Large intestine (tissue), 3 donors: ENCODE measurements at regions not wholly inside any gene's neighbourhood (a gene's known extent, or its start where the extent isn't known, plus 50 kb on each side); places are given as distances from the start of the nearest gene placed in this dataset.
A peak's percentile ranks its signal among the peaks of the same experiment; 100 is the strongest.
"Not testable (repeated sequence)": the region's sequence is repeated elsewhere in the genome, so short reads cannot be mapped to it uniquely, and the experiment has no call there.

Experiments used
- DNase-seq, 2 donors: peaks; one replicate each; pipeline versions ENCODE4 v3.0.0 to v3.0.0-alpha.2; 2013
- H3K27ac ChIP-seq: one replicate; pipeline ENCODE4 v1.5.1; 2013; ENCODE audit warnings: low read length
- H3K27me3 ChIP-seq: 2 replicates; pipeline ENCODE4 v1.6.1; 2013; ENCODE audit warnings: low read length; ENCODE audit not compliant: control insufficient read depth, insufficient read depth
- H3K36me3 ChIP-seq: 2 replicates; pipeline ENCODE4 v1.6.1; 2013; ENCODE audit warnings: low read length; ENCODE audit not compliant: control insufficient read depth, insufficient read depth
- H3K4me1 ChIP-seq: one replicate; pipeline ENCODE4 v1.6.1; 2013; ENCODE audit warnings: low read length; ENCODE audit not compliant: control insufficient read depth, insufficient read depth
- H3K4me3 ChIP-seq: one replicate; pipeline ENCODE4 v1.5.1; 2013; ENCODE audit warnings: low read length
- H3K9me3 ChIP-seq: one replicate; pipeline ENCODE4 v1.6.1; 2013; ENCODE audit warnings: mild to moderate bottlenecking, low read depth, low read length, moderate library complexity; ENCODE audit not compliant: control insufficient read depth
- WGBS: methylation state at CpG from one replicate; pipeline ENCODE4 v1.1.5; 2013; ENCODE audit warnings: low lambda C conversion rate; ENCODE audit not compliant: insufficient coverage; 5-methylcytosine and 5-hydroxymethylcytosine counted together

DNA sequence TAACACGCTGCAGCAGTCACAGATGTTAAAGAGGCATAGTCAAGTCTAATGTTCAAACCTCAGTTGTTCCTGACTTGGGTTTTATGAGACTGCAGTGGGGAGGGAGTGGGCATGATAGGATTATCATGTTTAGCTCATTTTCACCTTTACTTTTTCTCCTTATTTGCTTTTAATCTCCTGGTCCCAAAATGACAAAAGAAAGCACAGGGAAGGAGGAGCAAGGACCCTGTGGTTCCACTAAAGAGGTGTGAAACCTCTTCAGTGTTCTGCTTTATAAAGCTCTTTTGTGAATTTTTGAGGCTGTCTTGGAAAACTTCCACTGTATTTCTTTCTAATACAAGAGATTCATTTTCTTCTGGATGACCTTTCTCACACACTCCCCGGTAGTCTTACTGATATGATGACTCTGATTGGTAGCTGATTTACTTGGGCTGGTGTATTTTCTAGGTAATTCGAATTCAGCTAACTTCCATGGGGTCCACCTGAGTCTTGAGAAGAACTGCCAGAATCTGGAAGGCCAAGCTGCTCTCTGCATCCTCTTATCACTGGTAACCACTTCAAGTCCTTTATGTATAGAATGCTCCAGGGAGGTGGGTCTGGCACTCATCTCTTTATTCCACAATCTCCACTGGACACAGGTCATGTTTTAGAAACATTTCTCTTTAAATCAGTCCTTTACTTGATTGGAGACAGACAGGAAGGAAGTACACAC, 1364.4 kb upstream of the CDH9 start:
- no CpG with 5 or more reads among the region's 3 CpGs for WGBS
- no peak for DNase-seq
- no peaks in the 10 kb centered on the region for H3K27me3 ChIP-seq
- no peaks in the 10 kb centered on the region for H3K4me1 ChIP-seq
- no peaks in the 10 kb centered on the region for H3K36me3 ChIP-seq
- H3K27ac ChIP-seq = no peak overlapping the region
- H3K9me3 ChIP-seq = peaks cover 9% of the 10 kb centered on the region
- H3K4me3 ChIP-seq = no peak overlapping the region

DNA sequence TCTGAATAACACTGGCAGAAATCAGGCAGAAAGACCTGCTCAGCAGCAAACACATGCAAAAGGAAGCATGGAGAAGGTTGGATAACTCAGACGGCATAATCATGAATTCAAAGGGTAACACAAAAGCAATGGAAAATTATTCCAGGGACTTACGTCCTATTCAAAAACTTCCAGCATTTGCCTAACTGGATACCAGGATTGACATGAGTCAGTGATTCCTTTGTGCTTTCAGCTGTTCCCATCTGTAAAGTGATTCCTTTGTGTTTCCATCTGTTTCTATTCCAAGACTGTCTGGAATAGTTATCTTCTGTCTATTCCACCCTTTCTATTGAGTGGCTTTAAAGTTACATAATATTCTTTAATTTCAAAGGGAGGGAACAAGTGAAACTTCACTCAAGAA, 1361.7 kb upstream of the CDH9 start:
- Histone ChIP-seq H3K27me3 (no peaks in the 10 kb centered on the region), H3K4me3 (no peak overlapping the region), H3K4me1 (no peaks in the 10 kb centered on the region), H3K27ac (no peak overlapping the region), H3K36me3 (no peaks in the 10 kb centered on the region), H3K9me3 (peaks cover 9% of the 10 kb centered on the region)
- no CpG with 5 or more reads among the region's 2 CpGs for WGBS
- DNase-seq = no peak

DNA sequence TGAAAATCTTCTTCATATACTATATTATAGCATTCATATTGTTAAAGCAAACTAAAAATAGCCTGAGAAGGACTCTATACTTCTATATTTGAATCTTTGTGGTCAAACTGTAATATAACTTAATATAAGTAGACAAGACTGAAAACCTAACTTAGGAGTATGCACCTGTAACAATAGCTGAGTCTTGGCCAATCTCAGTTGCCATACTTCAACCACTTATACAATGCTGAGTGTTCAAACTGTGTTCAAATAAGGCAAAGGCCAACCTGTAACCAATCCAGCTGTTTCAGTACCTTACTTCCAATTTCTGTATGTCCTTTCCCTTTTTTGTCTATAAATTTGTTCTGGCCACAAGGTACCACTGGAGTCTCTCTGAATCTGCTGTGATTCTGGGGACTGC, 1360.8 kb upstream of the CDH9 start:
- peaks cover 1% of the 10 kb centered on the region for H3K9me3 ChIP-seq

GRCh38 chr5:28398185-28398584, 1359.8 kb upstream of the CDH9 start:
- no peaks in the 10 kb centered on the region for H3K27me3 ChIP-seq
- no peaks in the 10 kb centered on the region for H3K36me3 ChIP-seq
- no peak overlapping the region for H3K27ac ChIP-seq
- 40% methylated on average over 1 of the region's 3 CpGs for WGBS
- H3K4me1 ChIP-seq = no peaks in the 10 kb centered on the region
- H3K9me3 ChIP-seq = no peaks in the 10 kb centered on the region
- DNase-seq = no peak
- no peak overlapping the region for H3K4me3 ChIP-seq

More for the DNA sequence above, 1360.8 kb upstream of the CDH9 start:
- no peaks in the 10 kb centered on the region for H3K4me1 ChIP-seq
- no peaks in the 10 kb centered on the region for H3K27me3 ChIP-seq
- no peak overlapping the region for H3K4me3 ChIP-seq
- H3K36me3 ChIP-seq = no peaks in the 10 kb centered on the region
- no peak for DNase-seq
- H3K27ac ChIP-seq = no peak overlapping the region

DNA sequence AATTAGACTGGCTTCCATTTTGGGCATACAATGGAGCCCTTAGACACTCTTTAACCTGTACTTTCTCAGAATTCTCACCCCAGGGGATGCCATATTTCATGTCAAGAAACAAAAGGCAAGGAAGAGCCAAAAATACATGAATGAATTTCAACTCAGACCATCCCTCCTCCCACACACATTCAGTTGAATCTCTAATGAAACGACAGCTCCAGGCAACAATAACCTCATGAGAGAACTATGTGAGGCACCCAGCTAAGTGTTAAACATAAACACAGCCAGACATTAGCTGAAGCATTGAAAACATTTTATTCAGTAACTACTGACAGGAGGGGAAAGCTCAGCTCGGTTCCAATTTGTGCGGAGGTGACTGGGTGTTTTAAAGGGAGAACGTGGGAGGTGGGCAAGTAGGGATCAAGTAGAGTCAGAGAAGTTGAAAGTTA, 1359.1 kb upstream of the CDH9 start:
- no peaks in the 10 kb centered on the region for H3K4me1 ChIP-seq
- H3K27me3 ChIP-seq = no peaks in the 10 kb centered on the region
- H3K4me3 ChIP-seq = no peak overlapping the region
- peak in 1 of 2 donors; percentile 6 for DNase-seq
- no peaks in the 10 kb centered on the region for H3K36me3 ChIP-seq
- H3K27ac ChIP-seq = no peak overlapping the region
- H3K9me3 ChIP-seq = no peaks in the 10 kb centered on the region
- no CpG with 5 or more reads among the region's 4 CpGs for WGBS

- Histone ChIP-seq H3K36me3 (no peaks in the 10 kb centered on the region), H3K9me3 (no peaks in the 10 kb centered on the region), H3K27me3 (no peaks in the 10 kb centered on the region), H3K4me1 (no peaks in the 10 kb centered on the region), H3K27ac (no peak overlapping the region), H3K4me3 (no peak overlapping the region)
- WGBS = 80% methylated on average over 1 of the region's 1 CpG
- no peak for DNase-seq
Observed at GRCh38 chr5:28391277-28391676, 1352.9 kb upstream of the CDH9 start.

DNA sequence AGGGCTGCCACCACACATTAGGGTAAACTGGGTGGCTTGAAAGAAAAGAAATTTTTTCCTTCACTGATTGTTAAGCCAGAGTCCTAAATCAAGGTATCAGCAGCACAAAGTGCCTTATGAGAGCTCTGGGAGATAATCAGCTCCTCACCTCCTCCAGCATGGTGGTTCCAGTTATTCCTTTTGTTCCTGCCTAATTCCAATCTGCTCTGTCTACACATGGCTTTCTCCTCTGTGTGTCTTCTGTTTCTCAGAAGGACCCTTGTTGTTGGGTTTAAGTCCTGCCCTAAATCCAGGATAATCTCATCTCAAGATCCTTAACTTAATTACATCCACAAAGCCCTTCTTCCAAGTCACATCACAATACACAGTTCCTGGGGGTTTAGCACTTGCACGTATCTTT, 1352.0 kb upstream of the CDH9 start:
- Histone ChIP-seq H3K9me3 (no peaks in the 10 kb centered on the region), H3K4me1 (no peaks in the 10 kb centered on the region), H3K27ac (no peak overlapping the region), H3K27me3 (no peaks in the 10 kb centered on the region), H3K4me3 (no peak overlapping the region), H3K36me3 (no peaks in the 10 kb centered on the region)
- no peak for DNase-seq
- WGBS = no CpG with 5 or more reads among the region's 1 CpG

DNA sequence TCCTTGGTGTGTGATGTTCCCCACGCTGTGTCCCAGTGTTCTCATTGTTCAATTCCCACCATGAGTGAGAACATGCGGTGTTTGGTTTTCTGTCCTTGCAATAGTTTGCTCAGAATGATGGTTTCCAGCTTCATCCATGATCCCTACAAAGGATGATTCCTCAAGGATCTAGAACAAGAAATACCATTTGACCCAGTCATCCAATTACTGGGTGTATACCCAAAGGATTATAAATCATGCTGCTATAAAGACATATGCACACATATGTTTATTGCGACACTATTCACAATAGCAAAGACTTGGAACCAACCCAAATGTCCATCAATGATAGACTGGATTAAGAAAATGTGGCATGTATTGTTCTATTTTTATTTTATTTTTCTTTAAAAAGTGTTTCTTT, 1351.3 kb upstream of the CDH9 start:
- WGBS = no CpG with 5 or more reads among the region's 3 CpGs
- not testable (repeated sequence) for H3K36me3 ChIP-seq, H3K9me3 ChIP-seq, H3K4me3 ChIP-seq, H3K27ac ChIP-seq, DNase-seq, H3K4me1 ChIP-seq, H3K27me3 ChIP-seq

GRCh38 chr5:28388428-28388827, 1350.0 kb upstream of the CDH9 start:
- Histone ChIP-seq H3K4me3 (no peak overlapping the region), H3K27ac (no peak overlapping the region), H3K4me1 (no peaks in the 10 kb centered on the region), H3K9me3 (no peaks in the 10 kb centered on the region), H3K36me3 (no peaks in the 10 kb centered on the region), H3K27me3 (no peaks in the 10 kb centered on the region)
- DNase-seq = no peak
- whole genome bisulfite sequencing = 83% methylated on average over 1 of the region's 2 CpGs

DNA sequence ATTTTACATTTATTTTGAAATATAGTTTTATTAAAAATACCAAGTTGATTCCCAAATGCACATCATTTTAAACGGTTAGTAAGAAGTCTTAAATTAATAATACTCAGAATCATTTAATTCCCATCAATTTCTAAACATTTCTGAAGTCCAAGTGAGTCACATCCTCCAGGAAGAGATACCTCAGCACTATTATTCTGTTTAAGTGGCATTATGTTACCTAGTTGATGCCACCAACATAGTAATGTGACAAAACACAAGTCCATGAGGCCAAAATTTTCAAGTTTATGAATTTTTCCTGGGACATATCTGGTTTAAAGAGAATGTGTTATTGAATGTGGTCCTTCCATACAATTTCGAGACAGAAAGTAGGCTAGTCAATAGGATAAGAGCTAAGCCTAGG, 1348.3 kb upstream of the CDH9 start:
- no peak overlapping the region for H3K4me3 ChIP-seq
- WGBS = 60% methylated on average over 1 of the region's 2 CpGs
- no peaks in the 10 kb centered on the region for H3K36me3 ChIP-seq

GRCh38 chr5:28380167-28380566, 1341.8 kb upstream of the CDH9 start:
- no peak for DNase-seq
- no peak overlapping the region for H3K27ac ChIP-seq
- H3K4me1 ChIP-seq = no peaks in the 10 kb centered on the region
- WGBS = 83% methylated on average over 1 of the region's 2 CpGs
- H3K27me3 ChIP-seq = no peaks in the 10 kb centered on the region
- H3K9me3 ChIP-seq = no peaks in the 10 kb centered on the region
- H3K4me3 ChIP-seq = no peak overlapping the region
- H3K36me3 ChIP-seq = no peaks in the 10 kb centered on the region

More for the DNA sequence above, 1348.3 kb upstream of the CDH9 start:
- Histone ChIP-seq H3K27ac (no peak overlapping the region), H3K4me1 (no peaks in the 10 kb centered on the region), H3K27me3 (no peaks in the 10 kb centered on the region), H3K9me3 (no peaks in the 10 kb centered on the region)
- no peak for DNase-seq
